Panc1 (cell line): ENCODE measurements at regions not wholly inside any gene's neighbourhood (a gene's known extent, or its start where the extent isn't known, plus 50 kb on each side); places are given as distances from the start of the nearest gene placed in this dataset.

Experiments used
- ATAC-seq: fragments of 200-7000 bp; cut with Tn5 transposase; 2 replicates; pipeline ENCODE4 v1.9.1; 2020; ENCODE audit warnings: mild to moderate bottlenecking, moderate library complexity
- BruUV-seq: library from RNA; stranded (reverse); fragments of 400-500 nt; replicated peaks from 2 replicates; lab custom pipeline; 2021; lab: Mats Ljungman, UMichigan
- CTCF ChIA-PET: fragments of 300-600 bp; sonication (Branson Sonifier 250); formaldehyde crosslinking; loops from one replicate; lab custom pipeline; 2022; ENCODE audit warnings: antibody characterized with exemption; lab: Charles Lee
- POLR2A ChIA-PET: fragments of 300-600 bp; sonication (Branson Sonifier 250); formaldehyde crosslinking; loops from one replicate; lab custom pipeline; 2022; ENCODE audit warnings: antibody characterized with exemption; lab: Charles Lee
- DNase-seq: peaks from one replicate; pipeline ENCODE4 v3.0.0-alpha.2; 2010; ENCODE audit warnings: low read depth, low spot score
- H3K27ac ChIP-seq: 2 replicates; pipeline ENCODE4 v1.5.1; 2011; ENCODE audit warnings: mild to moderate bottlenecking, low read length, inconsistent platforms
- H3K27me3 ChIP-seq: fragments of 200-500 bp; sonication (Bioruptor generic); 2 replicates; pipeline ENCODE4 v1.6.0; 2014; ENCODE audit warnings: low read length, inconsistent platforms; ENCODE audit not compliant: control insufficient read depth, insufficient read depth
- H3K36me3 ChIP-seq: fragments of 200-500 bp; sonication (Bioruptor generic); 2 replicates; pipeline ENCODE4 v1.5.1; 2014; ENCODE audit warnings: inconsistent platforms, mild to moderate bottlenecking, low read length, moderate library complexity; ENCODE audit not compliant: control insufficient read depth, insufficient read depth
- H3K4me1 ChIP-seq: 2 replicates; pipeline ENCODE4 v1.5.1; 2011; ENCODE audit warnings: inconsistent platforms, mild to moderate bottlenecking, low read length, moderate library complexity; ENCODE audit not compliant: control insufficient read depth, insufficient read depth
- H3K4me3 ChIP-seq, 2 experiments: 2 replicates each; pipeline ENCODE4 v1.5.1; 2011 to 2012; ENCODE audit warnings: low read depth in 2 of 2, low read length in 2 of 2, mild to moderate bottlenecking in 2 of 2, inconsistent platforms in 1 of 2, moderate library complexity in 1 of 2
- H3K9me3 ChIP-seq: fragments of 200-500 bp; sonication (Bioruptor generic); 2 replicates; pipeline ENCODE4 v1.5.1; 2014; ENCODE audit warnings: low read depth, mild to moderate bottlenecking, inconsistent platforms, low read length, moderate library complexity; ENCODE audit not compliant: control insufficient read depth, insufficient read depth
- CTCF ChIP-seq: fragments of 450-650 bp; IDR thresholded peaks from 2 replicates; pipeline ENCODE4 v1.5.1; 2017; ENCODE audit warnings: mild to moderate bottlenecking
- POLR2AphosphoS5 ChIP-seq: IDR thresholded peaks from 2 replicates; pipeline ENCODE4 v1.6.1; 2012; ENCODE audit warnings: mild to moderate bottlenecking, low read depth, low read length, moderate library complexity
- REST ChIP-seq, 2 experiments: IDR thresholded peaks; 2 replicates each; pipeline ENCODE4 v1.6.1; 2011 to 2012; ENCODE audit warnings: low read depth in 2 of 2, control low read depth in 1 of 2, low read length in 1 of 2, mild to moderate bottlenecking in 1 of 2, moderate library complexity in 1 of 2; ENCODE audit not compliant: insufficient read depth in 1 of 2
- SIN3A ChIP-seq: IDR thresholded peaks from 2 replicates; pipeline ENCODE4 v1.6.1; 2012; ENCODE audit warnings: low read depth, mild to moderate bottlenecking, low read length, moderate library complexity, borderline replicate concordance; ENCODE audit not compliant: insufficient read depth
- TCF7L2 ChIP-seq: IDR thresholded peaks from 2 replicates; pipeline ENCODE4 v1.6.1; 2011; ENCODE audit warnings: mild to moderate bottlenecking, low read depth, low read length, inconsistent platforms
- in situ Hi-C: cut with HindIII; loops from 2 replicates; pipeline ENCODE4 v1.10.0; 2016; ENCODE audit warnings: low sequenced_read_pairs, low pct_unique_long_range_greater_than_20kb
- intact Hi-C: fragments of 100-400 bp; cut with micrococcal nuclease; formaldehyde crosslinking; loops from one replicate; pipeline ENCODE4 v1.10.0; 2022; ENCODE audit not compliant: unreplicated experiment

DNA sequence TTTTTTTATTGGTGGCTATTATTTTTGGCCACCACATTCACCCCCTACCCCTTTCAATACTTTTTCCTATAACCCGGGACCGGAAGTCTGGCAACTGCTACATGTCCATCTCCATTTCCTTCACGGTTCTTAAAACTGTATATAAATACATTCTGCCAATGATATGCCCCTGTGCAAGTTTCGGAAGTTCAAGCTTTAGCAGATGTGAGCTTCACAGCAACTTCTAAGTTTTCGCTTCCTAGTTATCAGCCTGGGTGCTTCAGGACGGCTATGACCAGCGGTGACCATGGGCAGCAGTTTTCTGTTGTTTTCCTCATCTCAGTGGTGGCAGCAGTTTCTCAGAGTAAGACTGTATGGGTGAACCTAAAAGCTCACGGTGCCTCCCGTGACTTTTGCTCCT is 153.5 kb upstream of the NFE2L3 start:
- CTCF ChIA-PET: interaction anchor here (0.7 kb wide), 1 partner anchor 152 kb away, joined by 4 read pairs; no protein-coding TSS in a partner anchor
- H3K4me1 ChIP-seq: no peaks in the 10 kb centered on the region
- in situ Hi-C loops: no loop called here
- no peaks in the 10 kb centered on the region for H3K9me3 ChIP-seq
- ATAC-seq: no peak
- TF ChIP-seq SIN3A: no peak
- no TSS peak for BruUV-seq
- DNase-seq: no peak
- intact Hi-C loops: no loop called here
- no peak overlapping the region for H3K27ac ChIP-seq
- H3K36me3 ChIP-seq: no peaks in the 10 kb centered on the region
- POLR2A ChIA-PET: no interaction called here
- H3K27me3 ChIP-seq: no peaks in the 10 kb centered on the region; the same call in 1 of the 2 replicates
- H3K4me3 ChIP-seq: no peak overlapping the region

DNA sequence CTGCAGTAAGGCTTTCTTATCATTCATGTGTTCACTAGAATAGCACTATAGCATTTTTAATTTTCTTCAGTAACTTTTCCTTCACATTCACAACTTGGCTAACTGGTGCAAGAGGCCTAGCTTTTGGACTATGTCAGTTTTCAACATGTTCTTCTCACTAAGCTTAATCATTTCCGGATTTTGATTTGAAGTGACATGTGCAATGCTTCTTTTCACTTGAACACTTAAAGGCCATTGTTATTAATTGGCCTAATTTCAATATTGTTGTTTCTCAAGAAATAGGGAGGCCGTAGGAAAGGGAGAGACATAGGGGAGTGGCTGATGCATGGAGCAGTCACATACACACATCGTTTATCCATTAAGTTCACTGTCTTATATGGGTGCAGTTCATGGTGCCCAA is 151.2 kb upstream of the NFE2L3 start:
- Histone ChIP-seq H3K4me3 (no peak overlapping the region), H3K27me3 (peaks cover 10% of the 10 kb centered on the region), H3K9me3 (no peaks in the 10 kb centered on the region), H3K36me3 (no peaks in the 10 kb centered on the region), H3K4me1 (no peaks in the 10 kb centered on the region), H3K27ac (no peak overlapping the region)
- ATAC-seq (no peak), DNase-seq (no peak)
- BruUV-seq: no TSS peak
- ChIA-PET POLR2A (no interaction called here), CTCF (no interaction called here)
- TF ChIP-seq POLR2AphosphoS5 (no peak), REST (IDR thresholded peaks at IDR 0.05; ENCODE audit: insufficient read depth in 1 of 2, low read depth in 2 of 2, low read length in 1 of 2) (no peak), SIN3A (no peak), CTCF (no peak), TCF7L2 (no peak)
- intact Hi-C loops: no loop called here
- in situ Hi-C loops: no loop called here

DNA sequence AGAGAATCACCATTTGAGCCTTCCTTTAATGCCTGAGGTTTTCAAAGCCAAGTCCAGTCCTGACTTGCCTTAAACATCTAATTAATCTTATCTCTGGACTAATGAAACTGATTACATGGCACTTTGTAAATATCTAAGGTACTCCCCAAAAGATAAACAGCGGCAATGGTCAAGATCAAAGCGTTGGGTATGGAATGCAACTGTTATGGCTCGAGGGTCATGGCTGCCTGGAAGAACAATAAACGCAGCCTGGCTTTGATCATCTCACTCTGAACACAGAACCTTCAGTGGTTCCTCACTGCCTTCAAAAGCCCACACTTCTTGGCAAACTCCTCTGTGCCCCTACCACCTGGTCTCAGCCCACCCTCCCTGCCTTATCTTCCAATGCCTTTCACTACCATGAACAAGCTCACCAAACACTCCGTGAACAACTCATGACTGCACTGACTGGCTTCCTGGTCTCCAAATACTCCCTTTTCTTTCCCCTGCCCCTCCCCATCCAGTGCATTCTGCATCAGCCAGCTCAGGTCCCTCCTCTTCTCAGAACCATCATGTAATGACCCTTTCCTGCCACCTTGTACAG is 150.2 kb upstream of the NFE2L3 start:
- ATAC-seq (no peak), DNase-seq (no peak)
- Histone ChIP-seq H3K36me3 (no peaks in the 10 kb centered on the region), H3K4me3 (no peak overlapping the region), H3K4me1 (no peaks in the 10 kb centered on the region), H3K27ac (no peak overlapping the region), H3K9me3 (no peaks in the 10 kb centered on the region), H3K27me3 (peaks cover 12% of the 10 kb centered on the region)
- TF ChIP-seq POLR2AphosphoS5 (no peak), CTCF (no peak), TCF7L2 (peak; percentile 74)
- POLR2A ChIA-PET: no interaction called here
- intact Hi-C loops (no loop called here), in situ Hi-C loops (no loop called here)
- BruUV-seq: no TSS peak
- CTCF ChIA-PET: no interaction called here
